LNCAP (cell line): ENCODE measurements at regions not wholly inside any gene's neighbourhood (a gene's known extent, or its start where the extent isn't known, plus 50 kb on each side); places are given as distances from the start of the nearest gene placed in this dataset.

Experiments
- CTCF ChIP-seq: fragments of 450-650 bp; IDR thresholded peaks from 2 replicates; pipeline ENCODE4 v1.5.1; 2017; ENCODE audit warnings: mild to moderate bottlenecking

DNA sequence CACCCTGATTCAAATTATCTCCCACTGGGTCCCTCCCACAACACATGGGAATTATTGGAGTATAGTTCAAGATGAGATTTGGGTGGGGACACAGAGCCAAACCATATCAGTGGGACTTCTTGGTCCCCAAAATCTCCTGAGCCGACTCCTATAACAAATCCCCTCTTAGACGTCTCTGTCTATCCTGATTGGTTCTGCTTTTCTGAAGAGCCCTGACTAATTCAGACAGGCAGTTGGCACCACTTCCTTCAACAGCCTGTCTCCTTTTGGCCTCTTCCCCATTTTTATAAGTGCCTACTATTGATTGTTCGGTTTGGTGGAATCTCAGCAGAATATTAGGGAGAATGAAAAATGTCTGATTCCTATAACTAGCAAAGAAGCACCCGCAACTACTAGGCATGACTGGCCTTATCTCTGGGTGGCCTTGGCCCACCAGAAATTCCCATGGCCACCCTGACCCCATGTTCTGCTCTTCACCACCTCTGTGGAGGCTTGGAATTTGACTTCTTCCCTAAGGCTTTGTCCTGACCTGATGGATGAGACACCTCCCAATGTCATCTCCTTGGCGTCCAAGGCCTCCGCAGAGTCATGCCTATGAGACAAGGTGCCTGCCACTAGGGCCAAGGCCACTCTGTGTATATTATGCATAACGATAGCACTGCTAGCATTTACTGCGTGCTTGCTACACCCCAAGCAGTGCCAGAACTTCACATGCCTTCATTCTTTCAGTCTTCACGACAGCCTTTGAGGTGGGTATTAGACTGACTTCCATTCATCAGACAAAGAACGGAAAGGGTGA is 218.9 kb upstream of the COPS8 start:
- no peak for TF ChIP-seq CTCF

- no peak for TF ChIP-seq CTCF
Observed at GRCh38 chr2:236867441-236868260, 218.0 kb upstream of the COPS8 start.

DNA sequence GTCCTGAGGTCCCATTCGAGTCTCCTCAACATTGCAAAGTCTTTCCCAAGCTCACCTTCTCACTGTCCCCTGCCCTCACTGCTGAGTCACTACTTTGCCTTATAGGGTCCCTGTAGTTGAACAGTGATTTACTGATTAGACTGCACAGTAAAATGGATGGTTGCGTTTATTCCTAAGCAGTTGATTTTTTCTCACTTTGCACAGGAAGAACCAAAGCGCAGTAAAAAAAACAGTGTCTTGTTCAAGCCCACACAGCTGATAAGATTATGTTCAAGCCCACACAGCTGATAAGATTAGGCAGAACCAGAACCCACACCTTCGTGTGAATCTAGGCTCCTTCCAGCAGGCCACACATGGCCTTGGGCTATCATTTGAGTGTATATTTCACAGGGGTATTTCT is 215.3 kb upstream of the COPS8 start:
- TF ChIP-seq CTCF: no peak

DNA sequence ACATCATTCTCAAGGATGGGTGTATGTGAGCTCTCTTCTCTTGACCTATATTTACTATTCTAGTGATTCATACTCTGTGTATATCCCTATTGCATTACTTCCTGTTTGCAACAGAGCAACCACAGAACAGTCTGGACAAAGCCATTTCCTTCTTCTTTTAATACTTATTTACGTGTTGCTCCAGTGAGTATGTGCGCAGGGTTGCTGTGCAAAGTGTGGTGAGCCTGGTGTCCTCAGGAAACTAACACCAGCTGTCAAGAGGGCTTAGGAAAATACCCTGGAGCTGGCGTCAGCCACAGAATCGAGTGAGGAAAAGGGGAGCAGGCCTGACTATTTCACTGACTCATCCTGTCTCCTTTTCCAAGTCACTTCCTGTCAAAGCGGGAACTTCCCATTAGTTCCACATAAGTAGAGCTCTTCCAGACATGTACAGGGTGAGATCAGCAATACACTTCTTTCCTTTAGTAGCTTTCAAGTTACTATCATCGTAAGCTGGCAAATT is 214.1 kb upstream of the COPS8 start:
- TF ChIP-seq CTCF: no peak

DNA sequence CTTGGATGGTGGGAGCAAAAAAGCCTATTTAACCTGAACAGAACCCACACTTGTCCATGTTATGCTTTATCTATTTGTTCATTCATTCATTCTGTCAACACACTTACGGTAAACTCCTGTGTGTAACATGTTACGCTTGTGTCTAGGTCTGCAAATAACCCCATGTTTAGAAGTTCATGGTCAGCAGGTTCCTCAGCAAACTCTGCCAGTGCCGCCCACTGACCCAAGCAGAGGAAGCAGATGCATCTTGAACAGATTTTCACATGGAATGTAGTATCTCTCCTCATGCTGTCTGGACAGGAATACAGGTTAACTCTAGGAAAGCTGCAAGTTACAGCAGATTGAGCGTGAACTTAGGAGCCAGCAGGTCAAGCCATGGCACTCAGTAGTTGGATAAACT is 213.7 kb upstream of the COPS8 start:
- no peak for TF ChIP-seq CTCF

DNA sequence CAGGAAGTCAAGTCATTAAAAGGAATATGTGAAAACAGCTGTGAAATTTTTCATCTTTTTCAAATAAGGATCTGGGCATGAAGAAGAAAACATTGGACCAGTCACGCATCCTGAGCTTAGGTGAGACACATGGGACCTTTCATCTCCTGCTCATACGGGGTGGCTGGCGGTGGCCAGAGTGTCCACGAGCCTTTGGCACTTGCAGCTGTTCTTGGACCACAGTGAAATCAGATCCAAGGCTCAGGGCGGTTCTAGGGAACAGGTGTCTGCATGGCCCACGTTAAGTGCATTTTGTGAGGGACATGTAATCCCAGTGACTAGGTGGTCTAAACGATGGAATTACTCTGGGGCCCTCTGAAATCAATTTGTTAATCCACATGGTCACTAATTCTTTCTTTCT is 212.7 kb upstream of the COPS8 start:
- no peak for TF ChIP-seq CTCF

DNA sequence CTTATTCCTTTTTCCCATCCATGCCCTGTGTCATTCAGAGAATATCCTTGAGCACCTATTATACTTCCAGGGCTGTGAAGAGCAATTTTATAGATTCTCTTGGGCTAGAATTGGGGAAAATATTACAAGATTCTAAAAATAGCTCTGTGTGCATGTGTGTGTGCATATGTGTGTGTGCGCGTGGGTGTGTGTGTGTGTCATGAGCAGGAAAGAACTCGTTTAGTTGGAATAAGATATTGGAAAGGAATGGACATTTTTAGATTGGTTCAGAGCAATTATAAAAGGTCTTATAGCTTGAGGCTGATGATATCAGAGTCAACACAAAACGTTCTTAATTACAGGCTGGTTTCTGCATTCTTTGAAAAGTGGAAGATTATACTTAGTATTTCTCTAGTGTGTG is 212.1 kb upstream of the COPS8 start:
- no peak for TF ChIP-seq CTCF
